ENCODE measurements at regions not wholly inside any gene's neighbourhood (a gene's known extent, or its start where the extent isn't known, plus 50 kb on each side); places are given as distances from the start of the nearest gene placed in this dataset.

GRCh38 chr4:103405415-103405814 lies 207.3 kb upstream of the CENPE start:
- TF ChIP-seq CTCF (IDR thresholded peaks at IDR 0.05) (no peak), POLR2A (IDR thresholded peaks at IDR 0.05) (no peak)

Measured in sigmoid colon (tissue), 3 donors.